Stomach (tissue), 4 donors: ENCODE measurements at regions not wholly inside any gene's neighbourhood (a gene's known extent, or its start where the extent isn't known, plus 50 kb on each side); places are given as distances from the start of the nearest gene placed in this dataset.

Source experiments
- CTCF ChIP-seq, 7 experiments: fragments of 450-650 bp in 4 of 7; fragments of 200-600 bp in 3 of 7; sonication (generic) in 3 of 7; IDR thresholded peaks; one replicate each; pipeline ENCODE4 v1.5.1; 2016 to 2019; ENCODE audit warnings: antibody characterized with exemption in 7 of 7, control low read depth in 2 of 7, mild to moderate bottlenecking in 1 of 7
- EP300 ChIP-seq: sonication (generic); formaldehyde crosslinking; IDR thresholded peaks from one replicate; pipeline ENCODE4 v1.6.1; 2017; ENCODE audit warnings: antibody characterized with exemption
- POLR2A ChIP-seq, 4 donors: fragments of 450-650 bp; IDR thresholded peaks; one replicate each; pipeline ENCODE4 v1.6.1; 2016; ENCODE audit warnings: antibody characterized with exemption in 4 of 4, control low read depth in 2 of 4, mild to moderate bottlenecking in 1 of 4, moderate library complexity in 1 of 4
- POLR2AphosphoS5 ChIP-seq, 3 donors: sonication (generic); formaldehyde crosslinking; IDR thresholded peaks; one replicate each; pipeline ENCODE4 v1.6.1; 2016; ENCODE audit warnings: antibody characterized with exemption in 3 of 3

- TF ChIP-seq CTCF (IDR thresholded peaks at IDR 0.05) (no peak), POLR2AphosphoS5 (IDR thresholded peaks at IDR 0.05) (no peak), POLR2A (IDR thresholded peaks at IDR 0.05) (no peak), EP300 (no peak)
Measured at GRCh38 chr2:118223992-118224894, 136.0 kb downstream of the INSIG2 start.
